Psoas muscle (tissue), 7 donors: ENCODE measurements at regions not wholly inside any gene's neighbourhood (a gene's known extent, or its start where the extent isn't known, plus 50 kb on each side); places are given as distances from the start of the nearest gene placed in this dataset.
"Not testable (repeated sequence)": the region's sequence is repeated elsewhere in the genome, so short reads cannot be mapped to it uniquely, and the experiment has no call there.

Experiments used
- ATAC-seq, 4 donors: fragments of 200-7000 bp; cut with Tn5 transposase; one replicate each; pipeline ENCODE4 v1.9.1; 2020; ENCODE audit warnings: moderate library complexity in 3 of 4, mild to moderate bottlenecking in 2 of 4
- DNase-seq, 2 donors: peaks; one replicate each; pipeline ENCODE4 v3.0.0-alpha.2; 2020
- H3K27ac ChIP-seq: fragments of 200-600 bp; one replicate; pipeline ENCODE4 v1.8.0; 2022
- H3K27me3 ChIP-seq, 3 donors: fragments of 200-600 bp in 1 of 3; one replicate each; pipeline versions ENCODE4 v1.6.1 to v1.8.0; 2013 to 2022; ENCODE audit warnings: low read length in 2 of 3, mild to moderate bottlenecking in 2 of 3, moderate library complexity in 1 of 3; ENCODE audit not compliant: insufficient read depth in 3 of 3
- H3K36me3 ChIP-seq, 2 donors: fragments of 200-600 bp in 1 of 2; one replicate each; pipeline versions ENCODE4 v1.6.1 to v1.8.0; 2013 to 2022; ENCODE audit warnings: low read depth in 1 of 2, mild to moderate bottlenecking in 1 of 2, moderate library complexity in 1 of 2; ENCODE audit not compliant: insufficient read depth in 1 of 2
- H3K4me1 ChIP-seq: fragments of 200-600 bp; one replicate; pipeline ENCODE4 v1.8.0; 2022
- H3K4me3 ChIP-seq: fragments of 200-600 bp; one replicate; pipeline ENCODE4 v1.8.0; 2022; ENCODE audit warnings: mild to moderate bottlenecking
- H3K9me3 ChIP-seq: fragments of 200-600 bp; one replicate; pipeline ENCODE4 v1.8.0; 2022
- WGBS, 3 donors: extraction: QIAGEN DNeasy Blood & Tissue Kit; methylation state at CpG; one replicate each; pipeline versions ENCODE4 v1.1.6 to v1.1.7; 2013; 5-methylcytosine and 5-hydroxymethylcytosine counted together
- intact Hi-C, 2 donors: fragments of 100-400 bp; cut with DNase I; formaldehyde crosslinking; loops; one replicate each; pipeline versions ENCODE4 v1.11.0 to v1.14.2; 2022
- TF ChIP-seq, protein P1 (sequence below): fragments of 200-600 bp; IDR thresholded peaks from one replicate; pipeline ENCODE4 v1.8.0; 2022; ENCODE audit warnings: antibody characterized with exemption
- donor health status: healthy with polysubstance abuse.
- donor health status: DM: no; HTN: no; CAD: no; lungs with moderate emphysema.
- donor health status: Bipolar disorder and iron deficiency.
- donor health status: healthy.
- donor health status: DM: yes; HTN: yes; CAD: no.
- donor health status: DM: no; HTN: no; CAD: no.
- donor health status: DM: yes; HTN: yes; CAD: no.

DNA sequence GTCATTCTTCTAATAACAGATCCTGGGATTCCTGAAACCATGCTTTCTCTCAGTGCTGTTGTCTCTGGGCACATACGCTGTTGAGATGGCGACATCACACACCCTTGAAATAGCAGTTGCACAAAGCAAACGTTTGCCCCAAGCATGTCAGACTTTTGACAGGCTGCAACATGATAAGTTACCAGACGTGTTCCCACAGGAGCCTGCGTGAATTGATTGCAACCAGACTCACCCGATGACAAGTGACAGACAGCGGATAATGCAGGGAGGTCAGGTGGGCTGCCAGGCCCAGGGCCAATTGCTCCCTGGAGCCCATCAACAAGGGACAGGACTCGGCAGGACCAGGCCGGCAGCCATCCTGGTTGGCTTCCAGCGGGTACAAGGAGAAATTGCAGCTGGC lies 310.9 kb downstream of the SIPA1L2 start:
- H3K4me1 ChIP-seq = peaks cover 12% of the 10 kb centered on the region
- intact Hi-C loops = loop anchor here in 1 of 2 donors (5.0 to 10.0 kb wide), 2 partner anchors 158 to 306 kb away; no protein-coding TSS in a partner anchor
- peak overlapping the region; percentile 81 for H3K27ac ChIP-seq
- no peak overlapping the region for H3K4me3 ChIP-seq
- H3K27me3 ChIP-seq = no peaks in the 10 kb centered on the region
- TF ChIP-seq, protein P1, sequence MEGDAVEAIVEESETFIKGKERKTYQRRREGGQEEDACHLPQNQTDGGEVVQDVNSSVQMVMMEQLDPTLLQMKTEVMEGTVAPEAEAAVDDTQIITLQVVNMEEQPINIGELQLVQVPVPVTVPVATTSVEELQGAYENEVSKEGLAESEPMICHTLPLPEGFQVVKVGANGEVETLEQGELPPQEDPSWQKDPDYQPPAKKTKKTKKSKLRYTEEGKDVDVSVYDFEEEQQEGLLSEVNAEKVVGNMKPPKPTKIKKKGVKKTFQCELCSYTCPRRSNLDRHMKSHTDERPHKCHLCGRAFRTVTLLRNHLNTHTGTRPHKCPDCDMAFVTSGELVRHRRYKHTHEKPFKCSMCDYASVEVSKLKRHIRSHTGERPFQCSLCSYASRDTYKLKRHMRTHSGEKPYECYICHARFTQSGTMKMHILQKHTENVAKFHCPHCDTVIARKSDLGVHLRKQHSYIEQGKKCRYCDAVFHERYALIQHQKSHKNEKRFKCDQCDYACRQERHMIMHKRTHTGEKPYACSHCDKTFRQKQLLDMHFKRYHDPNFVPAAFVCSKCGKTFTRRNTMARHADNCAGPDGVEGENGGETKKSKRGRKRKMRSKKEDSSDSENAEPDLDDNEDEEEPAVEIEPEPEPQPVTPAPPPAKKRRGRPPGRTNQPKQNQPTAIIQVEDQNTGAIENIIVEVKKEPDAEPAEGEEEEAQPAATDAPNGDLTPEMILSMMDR = no peak
- 30 to 43% (median 30%) methylated on average over 10 of the region's 10 CpGs for WGBS, 3 donors
- ATAC-seq (peak; percentile 96 to 98 (median 98)), DNase-seq (peak; percentile 80 to 82)
- no peaks in the 10 kb centered on the region for H3K36me3 ChIP-seq
- no peaks in the 10 kb centered on the region for H3K9me3 ChIP-seq

DNA sequence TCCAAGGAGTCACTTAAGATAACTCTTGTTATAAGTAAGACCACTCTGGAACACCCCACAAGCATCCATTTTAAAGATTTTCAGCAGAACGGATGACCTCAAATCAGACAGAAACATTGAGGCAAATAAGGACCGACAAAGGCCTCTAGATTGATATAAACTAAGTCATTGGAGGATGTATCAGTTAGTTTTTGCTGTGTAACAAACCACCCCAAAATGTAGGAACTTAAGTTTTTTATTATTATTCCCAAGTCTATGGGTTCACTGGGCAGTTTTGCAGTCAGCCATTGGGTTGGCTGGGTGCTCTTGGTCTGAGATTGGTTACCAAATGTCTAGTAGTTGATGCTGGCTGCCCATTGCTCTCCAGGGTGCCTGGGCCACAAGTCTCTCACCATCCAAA lies 311.8 kb downstream of the SIPA1L2 start:
- Histone ChIP-seq H3K9me3 (no peaks in the 10 kb centered on the region), H3K36me3 (no peaks in the 10 kb centered on the region), H3K4me1 (peaks cover 12% of the 10 kb centered on the region), H3K27ac (no peak overlapping the region), H3K4me3 (no peak overlapping the region), H3K27me3 (no peaks in the 10 kb centered on the region)
- intact Hi-C loops = loop anchor here in 1 of 2 donors (5.0 to 10.0 kb wide), 2 partner anchors 159 to 307 kb away; no protein-coding TSS in a partner anchor
- no peak for ATAC-seq
- WGBS, 3 donors = 96 to 97% (median 96%) methylated on average over 2 of the region's 2 CpGs
- TF ChIP-seq, protein P1 = no peak
- no peak for DNase-seq

DNA sequence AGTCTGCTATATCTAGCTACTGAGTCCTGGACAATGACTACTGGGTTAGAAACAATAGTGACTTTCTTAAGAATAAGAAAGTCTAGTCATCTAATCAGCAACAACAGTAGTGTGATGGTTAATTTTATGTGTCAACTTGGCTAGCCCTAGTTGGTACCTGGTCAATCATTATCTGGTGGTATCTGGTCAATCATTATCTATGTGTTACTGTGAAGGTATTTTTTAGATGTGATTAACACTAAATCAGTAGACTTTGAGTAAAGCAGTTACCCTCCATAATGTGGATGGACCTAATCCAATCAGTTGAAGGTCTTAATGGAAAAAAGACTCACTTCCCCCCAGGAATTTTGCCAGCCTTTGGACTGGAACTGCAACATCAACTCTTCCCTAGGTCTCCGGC lies 312.6 kb downstream of the SIPA1L2 start:
- no peak for DNase-seq
- H3K4me1 ChIP-seq = peaks cover 12% of the 10 kb centered on the region
- no peaks in the 10 kb centered on the region for H3K27me3 ChIP-seq
- intact Hi-C loops = loop anchor here in 1 of 2 donors (5.0 to 10.0 kb wide), 2 partner anchors 160 to 307 kb away; no protein-coding TSS in a partner anchor
- H3K36me3 ChIP-seq = no peaks in the 10 kb centered on the region
- 100% methylated on average over 1 of the region's 1 CpG for WGBS, 3 donors
- H3K9me3 ChIP-seq = no peaks in the 10 kb centered on the region
- ATAC-seq = no peak
- H3K27ac ChIP-seq = no peak overlapping the region
- TF ChIP-seq, protein P1 = no peak
- no peak overlapping the region for H3K4me3 ChIP-seq

DNA sequence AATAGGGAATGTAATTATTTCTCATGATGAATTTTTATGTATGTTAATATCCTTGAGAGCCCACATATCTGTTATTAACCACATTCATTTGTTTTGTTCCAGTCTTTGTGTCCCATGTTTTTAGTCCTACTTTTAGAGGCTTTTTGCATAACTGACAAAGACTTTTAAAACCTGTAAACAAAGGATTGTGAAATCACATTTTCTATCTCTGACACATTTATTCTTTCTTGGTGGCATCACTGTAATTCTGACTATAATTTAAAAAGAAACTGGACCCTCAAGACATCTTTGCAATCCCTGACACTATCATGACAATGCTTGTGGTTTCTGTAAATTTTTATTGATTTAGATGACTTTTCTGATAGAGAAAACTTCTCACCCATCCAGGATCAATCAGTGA lies 313.1 kb downstream of the SIPA1L2 start:
- DNase-seq = no peak
- H3K4me1 ChIP-seq = peaks cover 12% of the 10 kb centered on the region
- intact Hi-C loops = loop anchor here in 1 of 2 donors (5.0 to 10.0 kb wide), 2 partner anchors 160 to 308 kb away; no protein-coding TSS in a partner anchor
- H3K9me3 ChIP-seq = no peaks in the 10 kb centered on the region
- H3K36me3 ChIP-seq = no peaks in the 10 kb centered on the region
- TF ChIP-seq, protein P1 = no peak
- no peak overlapping the region for H3K27ac ChIP-seq
- no peak for ATAC-seq
- no peak overlapping the region for H3K4me3 ChIP-seq
- no peaks in the 10 kb centered on the region for H3K27me3 ChIP-seq

DNA sequence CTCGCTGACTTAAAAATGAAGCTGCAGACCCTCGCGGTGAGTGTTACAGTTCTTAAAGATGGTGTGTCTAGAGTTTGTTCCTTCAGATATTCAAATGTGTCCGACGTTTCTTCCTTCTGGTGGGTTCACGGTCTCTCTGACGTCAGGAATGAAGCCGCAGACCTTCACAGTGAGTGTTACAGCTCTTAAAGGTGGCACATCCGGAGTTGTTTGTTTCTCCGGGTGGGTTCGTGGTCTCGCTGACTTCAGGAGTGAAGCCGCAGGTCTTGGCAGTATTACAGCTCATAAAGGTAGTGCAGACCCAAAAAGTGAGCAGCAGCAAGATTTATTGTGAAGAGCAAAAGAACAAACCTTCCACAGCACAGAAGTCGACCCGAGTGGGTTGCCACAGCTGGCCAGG lies 316.1 kb downstream of the SIPA1L2 start:
- not testable (repeated sequence) for H3K4me1 ChIP-seq, H3K4me3 ChIP-seq, DNase-seq, ATAC-seq, H3K9me3 ChIP-seq, H3K36me3 ChIP-seq, H3K27me3 ChIP-seq, H3K27ac ChIP-seq
- 91 to 96% (median 92%) methylated on average over 15 of the region's 15 CpGs for WGBS, 3 donors
- intact Hi-C loops = loop anchor here in 1 of 2 donors (10.0 kb wide), 1 partner anchor 311 kb away; no protein-coding TSS in a partner anchor
